Thyroid gland (tissue), 4 donors: ENCODE measurements at regions not wholly inside any gene's neighbourhood (a gene's known extent, or its start where the extent isn't known, plus 50 kb on each side); places are given as distances from the start of the nearest gene placed in this dataset.

Experiments used
- DNase-seq, 2 donors: peaks; one replicate each; pipeline ENCODE4 v3.0.0-alpha.2; 2019
- H3K27ac ChIP-seq, 3 donors: fragments of 200-600 bp; sonication (generic); 1 replicate in 2 of 3; 2 replicates in 1 of 3; pipeline ENCODE4 v1.5.1; 2016 to 2019; ENCODE audit warnings: mild to moderate bottlenecking in 1 of 3, moderate library complexity in 1 of 3
- H3K27me3 ChIP-seq: fragments of 200-600 bp; sonication (generic); one replicate; pipeline ENCODE4 v1.5.1; 2019
- H3K36me3 ChIP-seq, 2 donors: fragments of 200-600 bp; sonication (generic); one replicate each; pipeline ENCODE4 v1.5.1; 2016 to 2019
- H3K4me1 ChIP-seq, 2 donors: fragments of 200-600 bp; sonication (generic); one replicate each; pipeline ENCODE4 v1.5.1; 2017 to 2019
- H3K4me3 ChIP-seq, 3 donors: fragments of 200-600 bp; sonication (generic); replicated peaks in 1 of 3; 1 replicate in 2 of 3; 2 replicates in 1 of 3; pipeline ENCODE4 v1.5.1; 2016; ENCODE audit warnings: mild to moderate bottlenecking in 1 of 3
- H3K9me3 ChIP-seq: fragments of 200-600 bp; sonication (generic); one replicate; pipeline ENCODE4 v1.5.1; 2017
- POLR2A ChIP-seq, 2 donors: fragments of 450-650 bp; IDR thresholded peaks; one replicate each; pipeline ENCODE4 v1.6.1; 2017; ENCODE audit warnings: antibody characterized with exemption in 2 of 2, mild to moderate bottlenecking in 2 of 2, moderate library complexity in 1 of 2
- WGBS, 2 donors: methylation state at CpG; one replicate each; pipeline ENCODE4 v1.1.5; 2017; 5-methylcytosine and 5-hydroxymethylcytosine counted together
- intact Hi-C: fragments of 100-400 bp; cut with DNase I; formaldehyde crosslinking; loops from one replicate; pipeline ENCODE4 v1.15.1; 2023
- TF ChIP-seq, protein P1 (sequence below), 6 experiments: fragments of 200-600 bp in 3 of 6; fragments of 450-650 bp in 3 of 6; sonication (generic) in 3 of 6; IDR thresholded peaks; one replicate each; pipeline ENCODE4 v1.5.1; 2016 to 2019; ENCODE audit warnings: antibody characterized with exemption in 6 of 6, mild to moderate bottlenecking in 2 of 6, inconsistent platforms in 1 of 6, moderate library complexity in 1 of 6

DNA sequence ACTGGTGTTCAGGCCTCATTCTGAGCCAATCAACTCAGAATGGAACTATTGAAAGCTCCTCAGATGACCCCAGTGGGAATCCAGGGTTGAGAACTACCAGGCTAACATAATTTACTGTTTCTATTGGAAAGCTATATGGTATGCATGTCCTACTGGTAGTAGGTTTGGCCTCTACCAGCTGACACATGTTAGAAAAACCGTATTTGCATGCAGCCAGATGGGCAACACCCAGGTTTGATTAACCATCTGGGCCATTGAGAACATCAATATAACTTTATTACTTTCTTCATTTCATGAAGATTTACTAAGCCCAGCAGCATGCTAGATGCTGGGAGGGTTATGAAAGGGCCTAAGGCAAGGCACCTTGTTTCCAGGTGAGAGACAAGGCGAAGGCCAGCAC is 181.4 kb upstream of the PARP11 start:
- H3K9me3 ChIP-seq, result no peaks in the 10 kb centered on the region
- intact Hi-C loops, result no loop called here
- no peaks in the 10 kb centered on the region for H3K4me1 ChIP-seq
- no peaks in the 10 kb centered on the region for H3K36me3 ChIP-seq
- H3K4me3 ChIP-seq, result no peak overlapping the region
- WGBS, 2 donors, result 88 to 92% methylated on average over 2 of the region's 2 CpGs
- TF ChIP-seq, protein P1, sequence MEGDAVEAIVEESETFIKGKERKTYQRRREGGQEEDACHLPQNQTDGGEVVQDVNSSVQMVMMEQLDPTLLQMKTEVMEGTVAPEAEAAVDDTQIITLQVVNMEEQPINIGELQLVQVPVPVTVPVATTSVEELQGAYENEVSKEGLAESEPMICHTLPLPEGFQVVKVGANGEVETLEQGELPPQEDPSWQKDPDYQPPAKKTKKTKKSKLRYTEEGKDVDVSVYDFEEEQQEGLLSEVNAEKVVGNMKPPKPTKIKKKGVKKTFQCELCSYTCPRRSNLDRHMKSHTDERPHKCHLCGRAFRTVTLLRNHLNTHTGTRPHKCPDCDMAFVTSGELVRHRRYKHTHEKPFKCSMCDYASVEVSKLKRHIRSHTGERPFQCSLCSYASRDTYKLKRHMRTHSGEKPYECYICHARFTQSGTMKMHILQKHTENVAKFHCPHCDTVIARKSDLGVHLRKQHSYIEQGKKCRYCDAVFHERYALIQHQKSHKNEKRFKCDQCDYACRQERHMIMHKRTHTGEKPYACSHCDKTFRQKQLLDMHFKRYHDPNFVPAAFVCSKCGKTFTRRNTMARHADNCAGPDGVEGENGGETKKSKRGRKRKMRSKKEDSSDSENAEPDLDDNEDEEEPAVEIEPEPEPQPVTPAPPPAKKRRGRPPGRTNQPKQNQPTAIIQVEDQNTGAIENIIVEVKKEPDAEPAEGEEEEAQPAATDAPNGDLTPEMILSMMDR (IDR thresholded peaks at IDR 0.05), result no peak
- no peak for TF ChIP-seq POLR2A (IDR thresholded peaks at IDR 0.05)
- H3K27ac ChIP-seq, result no peak overlapping the region
- H3K27me3 ChIP-seq, result no peaks in the 10 kb centered on the region
- no peak for DNase-seq

DNA sequence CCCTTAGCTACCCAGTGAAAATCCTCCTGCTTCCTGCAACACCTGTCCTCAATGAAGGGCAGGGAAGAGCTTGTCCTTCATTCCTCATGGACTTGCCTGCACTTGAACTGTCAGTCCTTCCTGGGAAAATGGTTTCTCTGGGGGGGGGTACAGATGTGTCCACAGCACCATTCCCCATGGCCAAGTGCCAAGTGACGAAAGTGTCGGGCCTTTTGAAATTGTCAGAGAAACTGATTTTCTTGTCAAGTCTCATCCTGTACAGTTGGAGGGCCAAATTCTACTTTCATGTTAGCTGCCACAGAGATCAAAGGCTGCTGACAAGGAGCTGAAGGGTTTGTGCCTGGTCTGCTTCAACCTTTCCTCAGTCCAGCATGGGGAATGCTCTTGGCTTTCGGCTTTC is 179.5 kb upstream of the PARP11 start:
- TF ChIP-seq, protein P1 (IDR thresholded peaks at IDR 0.05), result no peak
- TF ChIP-seq POLR2A (IDR thresholded peaks at IDR 0.05), result no peak
- 76 to 86% methylated on average over 3 of the region's 3 CpGs for WGBS, 2 donors
- Histone ChIP-seq H3K36me3 (no peaks in the 10 kb centered on the region), H3K4me1 (no peaks in the 10 kb centered on the region), H3K27ac (no peak overlapping the region), H3K27me3 (no peaks in the 10 kb centered on the region), H3K9me3 (no peaks in the 10 kb centered on the region), H3K4me3 (no peak overlapping the region)
- intact Hi-C loops, result no loop called here
- DNase-seq, result no peak

DNA sequence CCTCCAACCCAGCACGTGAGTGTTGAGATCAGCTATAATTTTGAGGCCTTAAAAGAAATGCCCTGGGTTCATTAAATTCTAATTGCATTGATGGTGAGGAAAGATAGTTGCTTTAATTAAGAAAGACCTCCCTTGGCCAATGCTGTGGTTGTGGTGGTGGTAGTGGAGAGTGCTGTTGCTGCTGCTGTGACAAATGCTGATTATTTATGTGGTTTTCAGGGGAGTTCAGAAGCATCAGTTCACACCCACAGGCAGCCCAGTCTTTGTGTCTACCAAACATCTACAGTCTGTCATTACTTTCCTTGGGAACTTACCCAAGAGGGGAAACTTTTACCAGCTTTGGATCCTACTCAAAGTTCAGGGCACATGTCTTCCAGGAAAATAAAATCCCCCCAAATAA is 178.4 kb upstream of the PARP11 start:
- Histone ChIP-seq H3K27me3 (no peaks in the 10 kb centered on the region), H3K4me1 (no peaks in the 10 kb centered on the region), H3K9me3 (no peaks in the 10 kb centered on the region), H3K36me3 (no peaks in the 10 kb centered on the region), H3K4me3 (no peak overlapping the region), H3K27ac (no peak overlapping the region)
- 59 to 65% methylated on average over 1 of the region's 1 CpG for WGBS, 2 donors
- no peak for DNase-seq
- intact Hi-C loops, result no loop called here
- no peak for TF ChIP-seq POLR2A (IDR thresholded peaks at IDR 0.05)
- TF ChIP-seq, protein P1 (IDR thresholded peaks at IDR 0.05), result no peak

- Histone ChIP-seq H3K27ac (no peak overlapping the region), H3K4me3 (no peak overlapping the region), H3K4me1 (no peaks in the 10 kb centered on the region), H3K36me3 (no peaks in the 10 kb centered on the region), H3K9me3 (no peaks in the 10 kb centered on the region), H3K27me3 (no peaks in the 10 kb centered on the region)
- TF ChIP-seq, protein P1 (IDR thresholded peaks at IDR 0.05), result no peak
- TF ChIP-seq POLR2A (IDR thresholded peaks at IDR 0.05), result no peak
- WGBS, 2 donors, result 92% methylated on average over 3 of the region's 3 CpGs
- DNase-seq, result no peak
- intact Hi-C loops, result no loop called here
Observed at GRCh38 chr12:4050340-4050739, 177.1 kb upstream of the PARP11 start.

DNA sequence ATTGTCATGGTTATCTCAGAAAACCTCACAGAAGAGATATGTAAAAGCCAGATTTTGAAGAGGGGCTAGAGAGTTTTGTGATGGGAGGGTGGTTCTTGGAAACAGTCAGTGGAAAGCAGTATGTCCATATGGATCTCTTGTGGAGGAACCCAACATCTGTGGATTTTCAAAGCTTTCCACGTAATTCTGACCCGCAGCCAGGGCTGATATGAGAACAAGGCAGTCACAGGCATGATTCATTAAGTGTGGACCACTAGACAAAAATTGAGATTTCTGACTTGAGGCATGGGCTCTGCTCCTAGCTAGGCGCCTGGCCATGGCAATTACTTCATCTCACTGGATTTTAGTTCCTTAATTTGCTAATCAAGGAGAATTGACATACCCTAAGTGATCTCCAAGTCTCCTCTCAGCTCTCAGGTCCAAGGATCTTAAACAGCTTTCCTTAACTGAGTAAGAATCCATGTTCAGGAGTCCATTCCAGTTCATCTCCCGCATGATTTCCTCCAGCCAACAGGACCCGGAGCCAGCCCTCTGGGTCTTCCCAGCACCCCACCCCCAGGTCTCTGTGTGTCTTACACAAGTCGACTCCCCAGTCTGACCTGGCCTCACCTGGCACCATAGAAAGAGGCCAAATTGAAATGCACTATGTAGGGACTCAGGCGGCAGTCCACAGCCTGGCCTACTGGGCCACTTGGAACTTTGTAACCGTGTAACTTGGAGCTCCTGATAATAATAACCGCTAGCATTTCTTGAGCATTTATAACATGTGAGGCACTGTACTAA is 176.3 kb upstream of the PARP11 start:
- Histone ChIP-seq H3K4me1 (no peaks in the 10 kb centered on the region), H3K27me3 (no peaks in the 10 kb centered on the region), H3K36me3 (no peaks in the 10 kb centered on the region), H3K27ac (no peak overlapping the region), H3K4me3 (no peak overlapping the region), H3K9me3 (no peaks in the 10 kb centered on the region)
- no peak for TF ChIP-seq POLR2A (IDR thresholded peaks at IDR 0.05)
- TF ChIP-seq, protein P1 (IDR thresholded peaks at IDR 0.05), result no peak
- 72 to 87% methylated on average over 9 of the region's 9 CpGs for WGBS, 2 donors
- no peak for DNase-seq
- intact Hi-C loops, result no loop called here
